SK-N-SH (cell line): ENCODE measurements at regions not wholly inside any gene's neighbourhood (a gene's known extent, or its start where the extent isn't known, plus 50 kb on each side); places are given as distances from the start of the nearest gene placed in this dataset.

Experiments
- CTCF ChIA-PET: fragments of 300-600, 350-600 bp; formaldehyde crosslinking; extraction: SDS; loops from one replicate; lab custom pipeline; 2021; lab: Yijun Ruan, JAX
- POLR2A ChIA-PET: fragments of 350-600 bp; sonication (Branson Sonifier 250); formaldehyde crosslinking; extraction: SDS; loops from one replicate; lab custom pipeline; 2020; ENCODE audit warnings: antibody characterized with exemption, inconsistent platforms; lab: Yijun Ruan, JAX
- DNase-seq: peaks from one replicate; pipeline ENCODE4 v3.0.0; 2012
- H2AFZ ChIP-seq: fragments of 200-600 bp; sonication (generic); 2 replicates; pipeline ENCODE4 v1.8.1; 2016; ENCODE audit warnings: antibody characterized with exemption, mild to moderate bottlenecking, low read depth
- H3F3A ChIP-seq: fragments of 200-600 bp; sonication (generic); replicated peaks from 2 replicates; pipeline ENCODE3; 2016; ENCODE audit warnings: antibody characterized with exemption, mild to moderate bottlenecking; ENCODE audit not compliant: insufficient read depth
- H3K27ac ChIP-seq, 2 experiments: fragments of 200-500 bp in 1 of 2; fragments of 200-600 bp in 1 of 2; sonication (Bioruptor generic) in 1 of 2; sonication (generic), shearing (Covaris generic) in 1 of 2; 2 replicates each; pipeline versions ENCODE4 v1.5.1 to v1.6.1; 2014 to 2016; ENCODE audit warnings: low read depth in 2 of 2, inconsistent platforms in 1 of 2, low read length in 1 of 2, mild to moderate bottlenecking in 1 of 2, mixed read lengths in 1 of 2
- H3K27me3 ChIP-seq: fragments of 200-600 bp; sonication (generic), shearing (Covaris generic); 2 replicates; pipeline ENCODE4 v1.6.1; 2016; ENCODE audit warnings: mixed run types; ENCODE audit not compliant: insufficient read depth
- H3K36me3 ChIP-seq, 2 experiments: fragments of 200-500 bp in 1 of 2; fragments of 200-600 bp in 1 of 2; sonication (Bioruptor generic) in 1 of 2; sonication (generic) in 1 of 2; replicated peaks in 1 of 2; 2 replicates each; pipeline versions ENCODE3 to v1.5.1; 2014 to 2016; ENCODE audit warnings: low read length in 1 of 2, mild to moderate bottlenecking in 1 of 2; ENCODE audit not compliant: insufficient read depth in 2 of 2, control insufficient read depth in 1 of 2
- H3K4me1 ChIP-seq, 2 experiments: fragments of 200-500 bp in 1 of 2; fragments of 200-600 bp in 1 of 2; sonication (Bioruptor generic) in 1 of 2; sonication (generic), shearing (Covaris generic) in 1 of 2; 2 replicates each; pipeline versions ENCODE4 v1.5.1 to v1.6.1; 2014 to 2016; ENCODE audit warnings: low read depth in 1 of 2, low read length in 1 of 2, mixed run types in 1 of 2; ENCODE audit not compliant: insufficient read depth in 2 of 2, control insufficient read depth in 1 of 2
- H3K4me2 ChIP-seq: fragments of 200-600 bp; sonication (generic), shearing (Covaris generic); 2 replicates; pipeline ENCODE4 v1.6.1; 2017; ENCODE audit warnings: mixed run types
- H3K4me3 ChIP-seq, 2 experiments: fragments of 200-500 bp in 1 of 2; fragments of 200-600 bp in 1 of 2; sonication (Bioruptor generic) in 1 of 2; sonication (generic), shearing (Covaris generic) in 1 of 2; 2 replicates each; pipeline versions ENCODE4 v1.5.1 to v1.8.1; 2014 to 2016; ENCODE audit warnings: low read depth in 2 of 2, inconsistent platforms in 1 of 2, low read length in 1 of 2, mild to moderate bottlenecking in 1 of 2, mixed read lengths in 1 of 2, moderate library complexity in 1 of 2
- H3K79me2 ChIP-seq: fragments of 200-600 bp; sonication (generic); 2 replicates; pipeline ENCODE4 v1.8.1; 2017; ENCODE audit warnings: mild to moderate bottlenecking; ENCODE audit not compliant: insufficient read depth
- H3K9ac ChIP-seq: fragments of 200-600 bp; sonication (generic); 2 replicates; pipeline ENCODE4 v1.6.1; 2017; ENCODE audit warnings: mixed run types
- H3K9me2 ChIP-seq: fragments of 200-600 bp; sonication (generic); 2 replicates; pipeline ENCODE4 v1.6.1; 2017; ENCODE audit warnings: mixed run types
- H3K9me3 ChIP-seq: fragments of 200-600 bp; sonication (generic); 2 replicates; pipeline ENCODE4 v1.6.1; 2017; ENCODE audit warnings: mixed run types, mild to moderate bottlenecking, moderate library complexity
- H4K20me1 ChIP-seq: fragments of 200-600 bp; sonication (generic); 2 replicates; pipeline ENCODE4 v1.6.1; 2017; ENCODE audit warnings: mild to moderate bottlenecking, mixed run types; ENCODE audit not compliant: insufficient read depth
- CHD2 ChIP-seq: fragments of 150-350 bp; IDR thresholded peaks from 2 replicates; pipeline ENCODE4 v1.6.1; 2018; ENCODE audit warnings: low read length; ENCODE audit not compliant: partially characterized antibody
- ELF1 ChIP-seq: IDR thresholded peaks from 2 replicates; pipeline ENCODE4 v1.4.0; 2012
- EP300 ChIP-seq, 2 experiments: IDR thresholded peaks; 2 replicates each; pipeline versions ENCODE4 v1.4.0 to v1.6.1; 2012; ENCODE audit warnings: borderline replicate concordance in 1 of 2, low read depth in 1 of 2, low read length in 1 of 2
- EZH2phosphoT487 ChIP-seq: fragments of 200-600 bp; sonication (generic); IDR thresholded peaks from 2 replicates; pipeline ENCODE4 v1.6.1; 2017; ENCODE audit warnings: low read depth, mixed run types, mild to moderate bottlenecking, antibody characterized with exemption, moderate library complexity, borderline replicate concordance
- FOSL2 ChIP-seq: IDR thresholded peaks from 2 replicates; pipeline ENCODE4 v1.4.0; 2012; ENCODE audit warnings: low read depth, mild to moderate bottlenecking, moderate library complexity, borderline replicate concordance
- FOXJ3 ChIP-seq: sonication (generic); formaldehyde crosslinking; IDR thresholded peaks from 2 replicates; pipeline ENCODE4 v1.5.1; 2020; ENCODE audit warnings: mild to moderate bottlenecking, missing genetic modification reagents
- FOXM1 ChIP-seq: IDR thresholded peaks from 2 replicates; pipeline ENCODE4 v1.4.0; 2012; ENCODE audit warnings: low read depth, mild to moderate bottlenecking
- GATA2 ChIP-seq: sonication (generic); formaldehyde crosslinking; IDR thresholded peaks from 2 replicates; pipeline ENCODE4 v1.5.0; 2020; ENCODE audit warnings: mild to moderate bottlenecking, missing genetic modification reagents
- MEF2A ChIP-seq: IDR thresholded peaks from 2 replicates; pipeline ENCODE4 v1.4.0; 2012; ENCODE audit warnings: low read depth, borderline replicate concordance
- MXI1 ChIP-seq: IDR thresholded peaks from 2 replicates; pipeline ENCODE4 v1.6.1; 2012; ENCODE audit warnings: mild to moderate bottlenecking, low read depth, low read length, improper control_type of control experiment
- NFIC ChIP-seq: IDR thresholded peaks from 2 replicates; pipeline ENCODE4 v1.4.0; 2012; ENCODE audit warnings: borderline replicate concordance
- NRF1 ChIP-seq: IDR thresholded peaks from 2 replicates; pipeline ENCODE4 v1.6.1; 2012; ENCODE audit warnings: low read depth, mild to moderate bottlenecking, low read length
- POLR2AphosphoS5 ChIP-seq: IDR thresholded peaks from 2 replicates; pipeline ENCODE4 v1.6.1; 2012; ENCODE audit warnings: low read depth, low read length
- RAD21 ChIP-seq: IDR thresholded peaks from 2 replicates; pipeline ENCODE4 v1.6.1; 2012; ENCODE audit warnings: mild to moderate bottlenecking, low read length
- RCOR1 ChIP-seq: fragments of 150-350 bp; IDR thresholded peaks from 2 replicates; pipeline ENCODE4 v1.6.1; 2017; ENCODE audit warnings: antibody characterized with exemption, low read length
- RFX5 ChIP-seq: IDR thresholded peaks from 2 replicates; pipeline ENCODE4 v1.6.1; 2012; ENCODE audit warnings: mild to moderate bottlenecking, improper control_type of control experiment, low read length
- SIN3A ChIP-seq: IDR thresholded peaks from 2 replicates; pipeline ENCODE4 v1.6.1; 2012; ENCODE audit warnings: low read depth, mild to moderate bottlenecking, low read length, moderate library complexity, borderline replicate concordance
- SMC3 ChIP-seq: IDR thresholded peaks from 2 replicates; pipeline ENCODE4 v1.6.1; 2012; ENCODE audit warnings: low read depth, low read length, improper control_type of control experiment
- TAF1 ChIP-seq: IDR thresholded peaks from 2 replicates; pipeline ENCODE4 v1.6.1; 2012; ENCODE audit warnings: low read depth, mild to moderate bottlenecking, low read length, moderate library complexity, borderline replicate concordance
- TEAD4 ChIP-seq: IDR thresholded peaks from 2 replicates; pipeline ENCODE4 v1.4.0; 2012; ENCODE audit warnings: mild to moderate bottlenecking, borderline replicate concordance; ENCODE audit not compliant: insufficient read depth
- USF1 ChIP-seq: IDR thresholded peaks from 2 replicates; pipeline ENCODE4 v1.4.0; 2012; ENCODE audit warnings: low read depth, borderline replicate concordance
- USF2 ChIP-seq: fragments of 150-350 bp; IDR thresholded peaks from 2 replicates; pipeline ENCODE4 v1.6.1; 2017; ENCODE audit warnings: antibody characterized with exemption, low read length, low read depth, borderline replicate concordance
- YY1 ChIP-seq: IDR thresholded peaks from 2 replicates; pipeline ENCODE4 v1.4.0; 2012; ENCODE audit warnings: low read depth, mild to moderate bottlenecking
- ZBTB33 ChIP-seq: IDR thresholded peaks from 2 replicates; pipeline ENCODE4 v1.4.0; 2012; ENCODE audit warnings: low read depth, borderline replicate concordance
- WGBS: methylation state at CpG from one replicate; pipeline ENCODE4 v1.1.6; 2017; ENCODE audit warnings: low lambda C conversion rate; 5-methylcytosine and 5-hydroxymethylcytosine counted together
- TF ChIP-seq, protein P1 (sequence below): IDR thresholded peaks from 2 replicates; pipeline ENCODE4 v1.4.0; 2012; ENCODE audit warnings: low read depth
- TF ChIP-seq, protein P2 (sequence below): IDR thresholded peaks from 2 replicates; pipeline ENCODE4; 2012
- TF ChIP-seq, protein P3 (sequence below): fragments of 150-350 bp; IDR thresholded peaks from 2 replicates; pipeline ENCODE4 v1.6.1; 2016; ENCODE audit warnings: mild to moderate bottlenecking, low read depth, low read length

DNA sequence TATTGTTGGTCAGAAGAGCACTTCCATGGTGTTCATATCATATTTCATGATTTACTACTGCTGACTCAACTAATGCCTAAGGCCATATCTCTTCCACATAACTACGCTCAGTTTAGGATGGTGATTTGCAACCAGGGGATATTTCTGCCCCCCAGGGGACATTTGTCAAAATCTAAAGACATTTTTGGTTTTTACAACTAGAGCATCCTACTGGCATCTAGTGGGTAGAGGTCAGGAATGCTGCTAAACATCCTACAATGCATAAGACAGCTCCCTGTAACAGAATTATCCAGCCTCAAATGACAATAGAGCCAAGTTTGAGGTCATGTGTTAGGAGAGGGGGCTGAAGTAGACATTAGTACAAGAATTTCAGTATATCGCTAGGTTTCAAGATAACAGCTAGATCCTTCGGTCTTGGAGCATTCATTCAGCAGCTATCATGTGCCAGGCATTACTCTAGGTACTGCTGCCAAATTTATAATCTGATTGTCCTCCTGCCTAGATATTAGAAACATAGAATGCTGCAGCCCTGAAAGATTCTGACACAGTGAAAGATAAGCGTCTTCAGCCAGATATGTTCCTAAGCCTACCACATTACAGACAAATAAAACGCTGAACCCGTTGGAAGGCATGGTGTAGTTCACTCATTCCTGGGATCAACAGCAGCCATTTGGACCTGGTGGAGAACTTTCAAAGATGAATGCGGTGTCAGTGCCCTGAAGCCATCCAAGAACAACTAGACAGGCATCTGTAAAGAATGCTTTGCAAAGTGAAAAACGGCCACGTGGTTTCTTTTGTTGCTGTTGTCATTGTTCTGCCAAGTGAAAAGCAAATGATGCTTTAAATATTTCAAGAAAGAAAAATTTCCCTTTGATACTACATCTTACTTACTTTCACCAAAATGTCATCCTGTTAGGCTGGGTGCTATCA is 55.5 kb upstream of the FST start:
- Histone ChIP-seq H3K4me3 (no peak overlapping the region), H3K9me3 (no peaks in the 10 kb centered on the region), H3K4me1 (peaks cover 6 to 51% of the 10 kb centered on the region in 2 experiments), H4K20me1 (no peaks in the 10 kb centered on the region), H3F3A (peaks cover 45% of the 10 kb centered on the region), H3K27ac (peak overlapping the region in 1 of 2 experiments; percentile 97; a peak in 2 of 4 replicates), H2AFZ (peak overlapping the region; percentile 67; the same call in 1 of the 2 replicates), H3K9me2 (no peaks in the 10 kb centered on the region), H3K36me3 (no peaks in the 10 kb centered on the region), H3K9ac (peak overlapping the region; percentile 2; the same call in 1 of the 2 replicates), H3K27me3 (no peaks in the 10 kb centered on the region), H3K79me2 (no peaks in the 10 kb centered on the region), H3K4me2 (peak overlapping the region; percentile 52)
- POLR2A ChIA-PET = no interaction called here
- DNase-seq = no peak
- WGBS = 26% methylated on average over 9 of the region's 9 CpGs
- CTCF ChIA-PET = interaction anchor here (0.6 to 1.5 kb wide), 4 partner anchors 648 to 1039 kb away, joined by 3 to 10 read pairs (median 3); no protein-coding TSS in a partner anchor
- TF ChIP-seq FOXJ3 (CRISPR knock-in tag) (no peak), MXI1 (0 out of 2 replicates have a peak, but pooled peaks have one; percentile 41), POLR2AphosphoS5 (no peak; the same call in 1 of the 2 replicates), ELF1 (no peak), EP300 (IDR thresholded peaks at IDR 0.05; ENCODE audit: borderline replicate concordance in 1 of 2, low read depth in 1 of 2, low read length in 1 of 2) (peak in 1 of 2 experiments; percentile 12; a peak in 1 of 4 replicates), FOSL2 (peak; percentile 27; the same call in 1 of the 2 replicates), RCOR1 (no peak), GATA2 (CRISPR knock-in tag) (no peak), ZBTB33 (no peak), USF1 (peak; percentile 37; the same call in 1 of the 2 replicates), USF2 (no peak), CHD2 (no peak), NFIC (peak; percentile 66), RFX5 (no peak), SMC3 (no peak), YY1 (no peak), SIN3A (no peak), NRF1 (no peak), EZH2phosphoT487 (no peak), FOXM1 (no peak), TAF1 (no peak), MEF2A (no peak), TEAD4 (no peak), RAD21 (no peak)
- TF ChIP-seq, protein P1, sequence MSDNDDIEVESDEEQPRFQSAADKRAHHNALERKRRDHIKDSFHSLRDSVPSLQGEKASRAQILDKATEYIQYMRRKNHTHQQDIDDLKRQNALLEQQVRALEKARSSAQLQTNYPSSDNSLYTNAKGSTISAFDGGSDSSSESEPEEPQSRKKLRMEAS = 0 out of 2 replicates have a peak, but pooled peaks have one; percentile 25
- TF ChIP-seq, protein P2, sequence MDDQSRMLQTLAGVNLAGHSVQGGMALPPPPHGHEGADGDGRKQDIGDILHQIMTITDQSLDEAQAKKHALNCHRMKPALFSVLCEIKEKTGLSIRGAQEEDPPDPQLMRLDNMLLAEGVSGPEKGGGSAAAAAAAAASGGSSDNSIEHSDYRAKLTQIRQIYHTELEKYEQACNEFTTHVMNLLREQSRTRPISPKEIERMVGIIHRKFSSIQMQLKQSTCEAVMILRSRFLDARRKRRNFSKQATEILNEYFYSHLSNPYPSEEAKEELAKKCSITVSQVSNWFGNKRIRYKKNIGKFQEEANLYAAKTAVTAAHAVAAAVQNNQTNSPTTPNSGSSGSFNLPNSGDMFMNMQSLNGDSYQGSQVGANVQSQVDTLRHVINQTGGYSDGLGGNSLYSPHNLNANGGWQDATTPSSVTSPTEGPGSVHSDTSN = peak; percentile 83
- TF ChIP-seq, protein P3, sequence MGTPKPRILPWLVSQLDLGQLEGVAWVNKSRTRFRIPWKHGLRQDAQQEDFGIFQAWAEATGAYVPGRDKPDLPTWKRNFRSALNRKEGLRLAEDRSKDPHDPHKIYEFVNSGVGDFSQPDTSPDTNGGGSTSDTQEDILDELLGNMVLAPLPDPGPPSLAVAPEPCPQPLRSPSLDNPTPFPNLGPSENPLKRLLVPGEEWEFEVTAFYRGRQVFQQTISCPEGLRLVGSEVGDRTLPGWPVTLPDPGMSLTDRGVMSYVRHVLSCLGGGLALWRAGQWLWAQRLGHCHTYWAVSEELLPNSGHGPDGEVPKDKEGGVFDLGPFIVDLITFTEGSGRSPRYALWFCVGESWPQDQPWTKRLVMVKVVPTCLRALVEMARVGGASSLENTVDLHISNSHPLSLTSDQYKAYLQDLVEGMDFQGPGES = no peak
